ENCODE measurements at regions not wholly inside any gene's neighbourhood (a gene's known extent, or its start where the extent isn't known, plus 50 kb on each side); places are given as distances from the start of the nearest gene placed in this dataset.
"Not testable (repeated sequence)": the region's sequence is repeated elsewhere in the genome, so short reads cannot be mapped to it uniquely, and the experiment has no call there.

GRCh38 chr7:155395176-155395797 lies 62.6 kb upstream of the EN2 start:
- DNase-seq (ENCODE audit: low read depth in 2 of 2), result no peak

GRCh38 chr7:155396661-155397060 lies 61.3 kb upstream of the EN2 start:
- DNase-seq (ENCODE audit: low read depth in 2 of 2), result no peak

GRCh38 chr7:155397758-155398714 lies 59.9 kb upstream of the EN2 start:
- not testable (repeated sequence) for DNase-seq (ENCODE audit: low read depth in 2 of 2)

GRCh38 chr7:155398944-155399343 lies 59.0 kb upstream of the EN2 start:
- no peak for DNase-seq (ENCODE audit: low read depth in 2 of 2)

GRCh38 chr7:155399577-155399976 lies 58.4 kb upstream of the EN2 start:
- DNase-seq (ENCODE audit: low read depth in 2 of 2), result no peak

GRCh38 chr7:155401231-155401630 lies 56.7 kb upstream of the EN2 start:
- DNase-seq (ENCODE audit: low read depth in 2 of 2), result no peak

GRCh38 chr7:155401884-155402283 lies 56.0 kb upstream of the EN2 start:
- no peak for DNase-seq (ENCODE audit: low read depth in 2 of 2)

GRCh38 chr7:155402941-155403340 lies 55.0 kb upstream of the EN2 start:
- no peak for DNase-seq (ENCODE audit: low read depth in 2 of 2)

- DNase-seq (ENCODE audit: low read depth in 2 of 2), result no peak
Measured at GRCh38 chr7:155404976-155405375, 53.0 kb upstream of the EN2 start.

- DNase-seq (ENCODE audit: low read depth in 2 of 2), result no peak
Measured at GRCh38 chr7:155405399-155406318, 52.3 kb upstream of the EN2 start.

GRCh38 chr7:155407799-155408198 lies 50.1 kb upstream of the EN2 start:
- DNase-seq (ENCODE audit: low read depth in 2 of 2), result no peak

Data from stimulated activated CD4-positive, alpha-beta T cell treated with anti-CD3 and anti-CD28 coated beads, Interleukin-1b, Interleukin-23, amount 100 ng/mL, for 1 hour (primary cell).